Transverse colon (tissue), 4 donors: ENCODE measurements at regions not wholly inside any gene's neighbourhood (a gene's known extent, or its start where the extent isn't known, plus 50 kb on each side); places are given as distances from the start of the nearest gene placed in this dataset.

Experiments
- DNase-seq: peaks from one replicate; pipeline ENCODE4 v3.0.0-alpha.2; 2019
- H3K27ac ChIP-seq, 4 donors: fragments of 200-600 bp; sonication (generic); 2 replicates each; pipeline ENCODE4 v1.5.1; 2016 to 2018; ENCODE audit warnings: inconsistent platforms in 4 of 4
- H3K27me3 ChIP-seq: fragments of 200-600 bp; sonication (generic); 2 replicates; pipeline ENCODE4 v1.5.1; 2017; ENCODE audit warnings: inconsistent platforms
- H3K36me3 ChIP-seq, 4 donors: fragments of 200-600 bp; sonication (generic); 2 replicates each; pipeline ENCODE4 v1.5.1; 2017 to 2019; ENCODE audit warnings: inconsistent platforms in 4 of 4
- H3K4me1 ChIP-seq, 4 donors: fragments of 200-600 bp; sonication (generic); 2 replicates each; pipeline ENCODE4 v1.5.1; 2017 to 2020; ENCODE audit warnings: inconsistent platforms in 4 of 4
- H3K4me3 ChIP-seq, 4 donors: fragments of 200-600 bp; sonication (generic); 1 replicate in 1 of 4; 2 replicates in 3 of 4; pipeline versions ENCODE4 v1.5.1 to v1.6.1; 2017 to 2019; ENCODE audit warnings: inconsistent platforms in 4 of 4
- H3K9me3 ChIP-seq, 2 donors: fragments of 200-600 bp; sonication (generic); 2 replicates each; pipeline ENCODE4 v1.5.1; 2017 to 2019; ENCODE audit warnings: inconsistent platforms in 2 of 2
- CTCF ChIP-seq, 5 experiments: fragments of 200-600 bp in 3 of 5; fragments of 450-650 bp in 2 of 5; sonication (generic) in 3 of 5; IDR thresholded peaks; 1 replicate in 2 of 5; 2 replicates in 3 of 5; pipeline ENCODE4 v1.5.1; 2016 to 2017; ENCODE audit warnings: antibody characterized with exemption in 5 of 5, inconsistent platforms in 3 of 5, mild to moderate bottlenecking in 2 of 5, moderate library complexity in 1 of 5
- EP300 ChIP-seq: sonication (generic); formaldehyde crosslinking; IDR thresholded peaks from one replicate; pipeline ENCODE4 v1.6.1; 2017; ENCODE audit warnings: antibody characterized with exemption, low read depth
- POLR2A ChIP-seq: fragments of 450-650 bp; IDR thresholded peaks from one replicate; pipeline ENCODE4 v1.6.1; 2016; ENCODE audit warnings: antibody characterized with exemption, mild to moderate bottlenecking, moderate library complexity
- POLR2AphosphoS5 ChIP-seq, 3 donors: sonication (generic); formaldehyde crosslinking; IDR thresholded peaks; one replicate each; pipeline ENCODE4 v1.6.1; 2016; ENCODE audit warnings: antibody characterized with exemption in 3 of 3
- WGBS, 2 donors: methylation state at CpG; one replicate each; pipeline ENCODE4 v1.1.5; 2018; ENCODE audit warnings: low coverage in 1 of 2; 5-methylcytosine and 5-hydroxymethylcytosine counted together
- in situ Hi-C, 4 donors: fragments of 200-750 bp; cut with MboI; loops; one replicate each; pipeline versions ENCODE4 v1.15.0 to v1.15.1; 2017; ENCODE audit warnings: low sequenced_read_pairs in 3 of 4, low pct_ligation_motif_present in 1 of 4, low pct_unique_long_range_greater_than_20kb in 1 of 4
- intact Hi-C: fragments of 100-400 bp; cut with DNase I; formaldehyde crosslinking; loops from one replicate; pipeline ENCODE4 v1.15.1; 2023; ENCODE audit warnings: low total_unique reads

GRCh38 chr6:62357835-62358234 is 71.8 kb upstream of the KHDRBS2 start:
- in situ Hi-C loops: no loop called here
- WGBS, 2 donors: 75% methylated on average over 5 to 6 of the region's 6 CpGs

GRCh38 chr6:62354261-62354660 is 68.2 kb upstream of the KHDRBS2 start:
- H3K9me3 ChIP-seq: no peaks in the 10 kb centered on the region
- no peaks in the 10 kb centered on the region for H3K4me1 ChIP-seq
- no peak for DNase-seq
- 75 to 89% methylated on average over 1 of the region's 1 CpG for WGBS, 2 donors
- no peak for TF ChIP-seq CTCF (IDR thresholded peaks at IDR 0.05)
- TF ChIP-seq EP300: no peak
- TF ChIP-seq POLR2A: no peak
- TF ChIP-seq POLR2AphosphoS5 (IDR thresholded peaks at IDR 0.05): no peak
- H3K27ac ChIP-seq: no peak overlapping the region
- no peaks in the 10 kb centered on the region for H3K27me3 ChIP-seq
- no peaks in the 10 kb centered on the region for H3K36me3 ChIP-seq
- no peak overlapping the region for H3K4me3 ChIP-seq
- in situ Hi-C loops: no loop called here
- intact Hi-C loops: no loop called here

More at GRCh38 chr6:62357835-62358234, 71.8 kb upstream of the KHDRBS2 start:
- H3K4me1 ChIP-seq: no peaks in the 10 kb centered on the region
- intact Hi-C loops: no loop called here
- TF ChIP-seq EP300: no peak
- H3K27me3 ChIP-seq: no peaks in the 10 kb centered on the region
- DNase-seq: no peak
- no peaks in the 10 kb centered on the region for H3K36me3 ChIP-seq
- no peaks in the 10 kb centered on the region for H3K9me3 ChIP-seq
- no peak overlapping the region for H3K4me3 ChIP-seq
- H3K27ac ChIP-seq: no peak overlapping the region

- TF ChIP-seq EP300: no peak
- no peak for TF ChIP-seq POLR2A
- no peak for TF ChIP-seq POLR2AphosphoS5 (IDR thresholded peaks at IDR 0.05)
- TF ChIP-seq CTCF (IDR thresholded peaks at IDR 0.05): no peak
- no peak overlapping the region for H3K27ac ChIP-seq
- DNase-seq: no peak
- no peak overlapping the region for H3K4me3 ChIP-seq
- H3K4me1 ChIP-seq: no peaks in the 10 kb centered on the region
- intact Hi-C loops (no loop called here), in situ Hi-C loops (no loop called here)
- no peaks in the 10 kb centered on the region for H3K9me3 ChIP-seq
- H3K27me3 ChIP-seq: no peaks in the 10 kb centered on the region
- no peaks in the 10 kb centered on the region for H3K36me3 ChIP-seq
- 63 to 67% methylated on average over 2 to 5 of the region's 5 CpGs for WGBS, 2 donors
Observed at GRCh38 chr6:62345962-62346689, 60.1 kb upstream of the KHDRBS2 start.

GRCh38 chr6:62345446-62345845 is 59.4 kb upstream of the KHDRBS2 start:
- WGBS, 2 donors: 86 to 96% methylated on average over 4 to 7 of the region's 7 CpGs
- Histone ChIP-seq H3K36me3 (no peaks in the 10 kb centered on the region), H3K9me3 (no peaks in the 10 kb centered on the region), H3K27ac (no peak overlapping the region), H3K4me3 (no peak overlapping the region), H3K27me3 (no peaks in the 10 kb centered on the region), H3K4me1 (no peaks in the 10 kb centered on the region)
- in situ Hi-C loops (no loop called here), intact Hi-C loops (no loop called here)
- DNase-seq: no peak
- TF ChIP-seq POLR2A: no peak
- no peak for TF ChIP-seq CTCF (IDR thresholded peaks at IDR 0.05)
- no peak for TF ChIP-seq EP300
- no peak for TF ChIP-seq POLR2AphosphoS5 (IDR thresholded peaks at IDR 0.05)

- intact Hi-C loops (no loop called here), in situ Hi-C loops (no loop called here)
- no peaks in the 10 kb centered on the region for H3K4me1 ChIP-seq
- 66% methylated on average over 3 of the region's 3 CpGs; no CpG with 5 or more reads in 1 of the 2 donors for WGBS, 2 donors
- no peak for DNase-seq
- TF ChIP-seq POLR2A (no peak), CTCF (IDR thresholded peaks at IDR 0.05) (no peak), EP300 (no peak), POLR2AphosphoS5 (IDR thresholded peaks at IDR 0.05) (no peak)
- no peaks in the 10 kb centered on the region for H3K9me3 ChIP-seq
- no peak overlapping the region for H3K4me3 ChIP-seq
- no peaks in the 10 kb centered on the region for H3K27me3 ChIP-seq
- no peaks in the 10 kb centered on the region for H3K36me3 ChIP-seq
- no peak overlapping the region for H3K27ac ChIP-seq
Observed at GRCh38 chr6:62344850-62345249, 58.8 kb upstream of the KHDRBS2 start.
